Tibial nerve (tissue), 4 donors: ENCODE measurements at regions not wholly inside any gene's neighbourhood (a gene's known extent, or its start where the extent isn't known, plus 50 kb on each side); places are given as distances from the start of the nearest gene placed in this dataset.

Experiments used
- CTCF ChIP-seq, 5 experiments: fragments of 200-600 bp in 3 of 5; fragments of 450-650 bp in 2 of 5; sonication (generic) in 3 of 5; IDR thresholded peaks; one replicate each; pipeline ENCODE4 v1.5.1; 2016 to 2019; ENCODE audit warnings: antibody characterized with exemption in 5 of 5, mild to moderate bottlenecking in 3 of 5, moderate library complexity in 2 of 5
- EP300 ChIP-seq, 2 donors: sonication (generic); formaldehyde crosslinking; IDR thresholded peaks; one replicate each; pipeline ENCODE4 v1.6.1; 2017; ENCODE audit warnings: antibody characterized with exemption in 2 of 2, mild to moderate bottlenecking in 1 of 2
- POLR2A ChIP-seq, 2 donors: fragments of 450-650 bp; IDR thresholded peaks; one replicate each; pipeline ENCODE4 v1.6.1; 2017; ENCODE audit warnings: antibody characterized with exemption in 2 of 2, mild to moderate bottlenecking in 2 of 2, moderate library complexity in 2 of 2

GRCh38 chr18:76149284-76149683, 345.8 kb downstream of the ZNF516 start:
- TF ChIP-seq CTCF (IDR thresholded peaks at IDR 0.05) (no peak), POLR2A (IDR thresholded peaks at IDR 0.05) (no peak), EP300 (IDR thresholded peaks at IDR 0.05) (no peak)
